Epithelial cell of proximal tubule (primary cell): ENCODE measurements at regions not wholly inside any gene's neighbourhood (a gene's known extent, or its start where the extent isn't known, plus 50 kb on each side); places are given as distances from the start of the nearest gene placed in this dataset.

ENCODE experiments used
- DNase-seq: peaks from one replicate; pipeline ENCODE4 v3.0.0-alpha.2; 2011; ENCODE audit warnings: low read depth
- H3K4me3 ChIP-seq: 2 replicates; pipeline ENCODE4 v1.5.1; 2011; ENCODE audit warnings: low read depth, mild to moderate bottlenecking, low read length
- TF ChIP-seq, protein P1 (sequence below): conservative IDR thresholded peaks from 2 replicates; pipeline ENCODE4 v1.5.1; 2012; ENCODE audit warnings: low read depth, mild to moderate bottlenecking, low read length

DNA sequence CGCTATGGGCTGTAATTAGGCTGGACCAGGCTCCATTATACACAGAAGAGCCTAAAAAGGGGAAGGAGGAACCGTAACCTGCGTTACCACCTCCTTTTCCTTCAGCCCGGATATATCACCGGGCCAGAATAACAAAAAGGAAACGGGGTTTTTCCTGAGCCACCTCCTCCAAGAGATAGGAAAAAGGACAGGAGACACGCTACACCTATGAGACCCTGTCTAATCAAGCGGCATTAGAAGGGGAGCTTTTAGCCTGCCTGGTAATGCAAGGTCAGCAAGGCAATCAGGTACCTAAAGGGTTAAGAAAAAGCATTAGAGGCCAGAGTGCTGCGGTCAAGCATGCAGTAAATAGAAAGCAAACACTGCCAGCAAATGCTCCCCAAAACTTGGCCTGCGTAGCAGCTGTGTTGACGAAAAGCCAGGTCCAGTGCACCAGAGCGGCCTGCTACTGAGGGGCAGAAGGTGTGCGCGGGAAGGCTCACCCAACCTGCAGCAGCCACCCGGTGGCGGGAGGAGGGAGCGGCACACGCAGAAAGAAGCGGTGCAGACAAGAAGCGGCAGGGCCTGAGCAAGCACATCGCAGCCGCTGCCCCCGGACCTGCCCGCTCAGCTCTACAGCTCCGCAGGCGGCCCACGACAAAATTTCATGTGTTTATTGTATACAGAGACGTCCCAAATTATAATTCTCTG is 1466.1 kb downstream of the UQCRFS1 start:
- DNase-seq = no peak
- TF ChIP-seq, protein P1, sequence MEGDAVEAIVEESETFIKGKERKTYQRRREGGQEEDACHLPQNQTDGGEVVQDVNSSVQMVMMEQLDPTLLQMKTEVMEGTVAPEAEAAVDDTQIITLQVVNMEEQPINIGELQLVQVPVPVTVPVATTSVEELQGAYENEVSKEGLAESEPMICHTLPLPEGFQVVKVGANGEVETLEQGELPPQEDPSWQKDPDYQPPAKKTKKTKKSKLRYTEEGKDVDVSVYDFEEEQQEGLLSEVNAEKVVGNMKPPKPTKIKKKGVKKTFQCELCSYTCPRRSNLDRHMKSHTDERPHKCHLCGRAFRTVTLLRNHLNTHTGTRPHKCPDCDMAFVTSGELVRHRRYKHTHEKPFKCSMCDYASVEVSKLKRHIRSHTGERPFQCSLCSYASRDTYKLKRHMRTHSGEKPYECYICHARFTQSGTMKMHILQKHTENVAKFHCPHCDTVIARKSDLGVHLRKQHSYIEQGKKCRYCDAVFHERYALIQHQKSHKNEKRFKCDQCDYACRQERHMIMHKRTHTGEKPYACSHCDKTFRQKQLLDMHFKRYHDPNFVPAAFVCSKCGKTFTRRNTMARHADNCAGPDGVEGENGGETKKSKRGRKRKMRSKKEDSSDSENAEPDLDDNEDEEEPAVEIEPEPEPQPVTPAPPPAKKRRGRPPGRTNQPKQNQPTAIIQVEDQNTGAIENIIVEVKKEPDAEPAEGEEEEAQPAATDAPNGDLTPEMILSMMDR = no peak
- no peak overlapping the region for H3K4me3 ChIP-seq

DNA sequence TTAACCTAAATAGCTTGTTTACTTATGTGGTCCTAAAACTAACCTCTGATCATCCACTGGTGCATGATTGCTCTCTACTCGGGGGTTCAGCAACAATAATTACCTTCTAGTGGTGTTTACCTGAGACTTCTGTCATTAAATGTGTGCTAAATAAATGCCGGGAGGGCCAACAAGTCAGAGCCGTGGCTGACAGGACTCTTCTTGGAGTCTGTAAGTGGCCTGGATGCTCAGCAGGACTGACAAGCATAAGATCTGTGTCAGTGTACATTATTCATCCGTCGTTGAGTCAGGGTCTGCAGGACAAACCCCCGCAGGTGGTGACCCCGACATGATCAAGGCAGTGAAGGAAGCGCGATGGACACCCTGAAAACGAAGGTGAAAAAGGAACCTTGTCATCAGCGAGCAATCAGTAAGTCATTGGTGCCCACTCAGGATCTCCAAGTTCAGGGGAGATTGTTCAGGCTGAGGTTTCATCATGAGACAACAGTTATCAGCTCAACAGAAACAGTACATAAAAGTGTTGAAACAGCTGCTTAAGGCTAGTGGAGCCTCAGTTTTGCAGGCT is 1466.9 kb downstream of the UQCRFS1 start:
- no peak for DNase-seq
- TF ChIP-seq, protein P1 = no peak

DNA sequence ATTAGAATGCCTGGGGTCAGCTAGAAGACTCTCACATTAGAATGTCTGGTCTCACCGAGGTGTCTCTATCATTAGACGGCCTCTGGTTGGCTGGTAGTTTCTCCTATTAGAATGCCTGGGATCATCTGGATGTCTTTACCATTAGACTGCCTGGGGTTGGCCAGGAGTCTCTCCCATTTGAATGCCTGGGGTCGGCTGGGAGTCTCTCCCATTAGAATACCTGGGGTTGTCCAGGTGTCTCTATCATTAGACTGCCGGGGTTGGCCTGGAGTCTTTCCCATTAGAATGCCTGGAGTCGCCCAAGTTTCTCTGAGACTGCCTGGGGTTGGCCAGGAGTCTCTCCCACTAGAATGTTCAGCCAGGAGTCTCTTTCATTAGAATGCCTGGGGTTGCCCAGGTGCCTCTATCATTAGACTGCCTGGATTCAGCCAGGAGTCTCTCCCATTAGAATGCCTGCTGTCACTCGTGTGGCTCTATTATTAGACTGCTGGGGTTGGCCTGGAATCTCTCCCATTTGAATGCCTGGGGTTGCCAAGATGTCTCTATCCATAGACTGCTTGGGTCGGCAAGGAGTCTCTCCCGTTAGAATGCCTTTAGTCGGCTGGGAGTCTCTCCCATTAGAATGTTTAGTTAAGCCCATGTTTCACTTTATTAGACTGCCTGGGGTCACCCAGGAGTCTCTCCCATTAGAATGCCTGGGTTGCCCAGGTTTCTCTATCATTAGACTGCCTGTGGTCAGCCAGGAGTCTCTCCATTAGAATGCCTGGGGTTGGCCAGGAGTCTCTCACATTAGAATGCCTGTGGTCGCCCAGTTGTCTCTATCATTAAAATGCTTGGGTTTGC is 1467.8 kb downstream of the UQCRFS1 start:
- no peak overlapping the region for H3K4me3 ChIP-seq
- TF ChIP-seq, protein P1 = no peak
- no peak for DNase-seq

More for the DNA sequence above, 1466.9 kb downstream of the UQCRFS1 start:
- no peak overlapping the region for H3K4me3 ChIP-seq

DNA sequence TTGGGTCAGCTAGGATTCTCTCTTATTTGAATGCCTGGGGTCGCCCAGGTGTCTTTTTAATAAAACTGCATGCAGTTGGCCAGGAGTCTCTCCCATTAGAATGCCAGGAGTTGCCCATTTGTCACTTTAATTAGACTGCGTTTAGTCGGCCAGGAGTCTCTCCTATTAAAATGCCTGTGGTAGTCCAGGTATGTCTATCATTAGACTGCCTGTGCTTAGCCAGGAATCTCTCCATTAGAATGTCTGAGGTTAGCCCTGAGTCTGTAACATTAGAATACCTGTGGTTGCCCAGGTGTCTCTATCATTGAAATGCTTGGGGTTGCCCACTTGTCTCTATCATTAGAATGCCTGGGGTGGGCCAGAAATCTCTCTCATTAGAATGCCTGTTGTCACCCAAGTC is 1470.9 kb downstream of the UQCRFS1 start:
- no peak for DNase-seq

DNA sequence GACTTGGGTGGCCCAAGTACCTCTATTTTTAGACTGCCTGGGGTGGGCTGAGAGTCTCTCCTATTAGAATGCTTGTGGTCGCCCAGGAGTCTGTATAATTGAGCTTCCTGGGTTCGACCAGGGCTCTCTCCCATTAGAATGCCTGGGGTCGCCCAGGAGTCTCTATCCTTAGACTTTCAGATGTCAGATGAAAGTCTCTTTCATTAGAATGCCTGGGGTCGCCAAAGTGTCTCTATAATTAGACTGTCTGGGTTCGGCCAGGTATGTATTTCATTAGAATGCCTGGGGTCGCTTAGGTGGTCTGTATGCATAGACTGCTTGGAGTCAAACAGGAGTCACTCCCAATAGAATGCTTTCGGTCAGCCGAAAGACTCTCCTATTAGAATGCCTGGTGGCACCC is 1471.7 kb downstream of the UQCRFS1 start:
- no peak overlapping the region for H3K4me3 ChIP-seq
- TF ChIP-seq, protein P1 = no peak
- DNase-seq = no peak

More for the DNA sequence above, 1470.9 kb downstream of the UQCRFS1 start:
- H3K4me3 ChIP-seq = no peak overlapping the region
- TF ChIP-seq, protein P1 = no peak

DNA sequence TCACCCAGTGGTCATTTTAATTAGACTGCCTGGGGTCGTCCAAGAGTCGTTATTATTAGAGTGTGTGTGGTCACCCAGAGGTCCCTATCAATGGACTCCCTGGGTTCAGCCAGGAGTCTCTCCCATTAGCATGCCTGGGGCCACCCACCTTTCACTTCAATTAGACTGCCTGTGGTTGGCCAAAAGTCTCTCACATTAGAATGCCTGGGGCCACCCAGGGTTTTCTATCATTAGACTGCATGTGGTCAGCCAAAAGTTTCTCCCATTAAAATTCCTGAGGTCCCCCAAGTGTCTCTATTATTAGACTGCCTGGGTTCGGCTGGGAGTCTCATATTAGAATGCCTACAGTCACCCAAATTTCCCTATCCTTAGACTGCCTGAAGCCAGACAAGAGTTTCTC is 1472.6 kb downstream of the UQCRFS1 start:
- TF ChIP-seq, protein P1 = no peak
- no peak overlapping the region for H3K4me3 ChIP-seq
- no peak for DNase-seq
